ENCODE measurements at regions not wholly inside any gene's neighbourhood (a gene's known extent, or its start where the extent isn't known, plus 50 kb on each side); places are given as distances from the start of the nearest gene placed in this dataset.

DNA sequence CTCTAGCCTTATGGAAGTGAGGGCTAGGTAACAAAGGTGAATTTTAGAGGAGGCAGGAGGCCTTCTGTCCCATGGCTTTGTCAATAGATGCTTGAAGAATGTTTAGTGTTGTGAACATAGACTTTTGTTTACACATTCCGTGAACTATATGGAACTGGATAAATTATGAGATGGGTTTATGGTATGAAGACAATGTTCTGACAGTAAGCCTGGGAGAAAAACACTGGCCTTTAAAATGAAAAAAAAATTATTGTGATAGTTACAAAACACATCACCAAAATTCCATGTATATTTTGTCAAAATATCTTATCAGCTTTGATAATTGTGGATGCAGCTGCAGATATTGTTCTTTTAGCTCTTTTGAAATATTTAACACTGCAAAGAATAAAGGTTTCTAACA, 251.5 kb upstream of the DCN start:
- TF ChIP-seq POLR2A (IDR thresholded peaks at IDR 0.05): no peak
- TF ChIP-seq, protein P1, sequence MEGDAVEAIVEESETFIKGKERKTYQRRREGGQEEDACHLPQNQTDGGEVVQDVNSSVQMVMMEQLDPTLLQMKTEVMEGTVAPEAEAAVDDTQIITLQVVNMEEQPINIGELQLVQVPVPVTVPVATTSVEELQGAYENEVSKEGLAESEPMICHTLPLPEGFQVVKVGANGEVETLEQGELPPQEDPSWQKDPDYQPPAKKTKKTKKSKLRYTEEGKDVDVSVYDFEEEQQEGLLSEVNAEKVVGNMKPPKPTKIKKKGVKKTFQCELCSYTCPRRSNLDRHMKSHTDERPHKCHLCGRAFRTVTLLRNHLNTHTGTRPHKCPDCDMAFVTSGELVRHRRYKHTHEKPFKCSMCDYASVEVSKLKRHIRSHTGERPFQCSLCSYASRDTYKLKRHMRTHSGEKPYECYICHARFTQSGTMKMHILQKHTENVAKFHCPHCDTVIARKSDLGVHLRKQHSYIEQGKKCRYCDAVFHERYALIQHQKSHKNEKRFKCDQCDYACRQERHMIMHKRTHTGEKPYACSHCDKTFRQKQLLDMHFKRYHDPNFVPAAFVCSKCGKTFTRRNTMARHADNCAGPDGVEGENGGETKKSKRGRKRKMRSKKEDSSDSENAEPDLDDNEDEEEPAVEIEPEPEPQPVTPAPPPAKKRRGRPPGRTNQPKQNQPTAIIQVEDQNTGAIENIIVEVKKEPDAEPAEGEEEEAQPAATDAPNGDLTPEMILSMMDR (IDR thresholded peaks at IDR 0.05): no peak
- TF ChIP-seq POLR2AphosphoS5 (IDR thresholded peaks at IDR 0.05; ENCODE audit: insufficient read depth in 1 of 2, low read depth in 1 of 2): no peak
